ENCODE measurements at regions not wholly inside any gene's neighbourhood (a gene's known extent, or its start where the extent isn't known, plus 50 kb on each side); places are given as distances from the start of the nearest gene placed in this dataset.

GRCh38 chr5:107129051-107129450, 541.7 kb downstream of the EFNA5 start:
- no peak for DNase-seq

- no peak for DNase-seq
These were observed 542.9 kb downstream of the EFNA5 start for GRCh38 chr5:107127878-107128277.

GRCh38 chr5:107126341-107126740, 544.4 kb downstream of the EFNA5 start:
- no peak for DNase-seq

GRCh38 chr5:107124376-107124775, 546.4 kb downstream of the EFNA5 start:
- no peak for DNase-seq

GRCh38 chr5:107123014-107123413, 547.7 kb downstream of the EFNA5 start:
- no peak for DNase-seq

- DNase-seq: no peak
These were observed 548.8 kb downstream of the EFNA5 start for GRCh38 chr5:107121793-107122519.

GRCh38 chr5:107119656-107120055, 551.1 kb downstream of the EFNA5 start:
- DNase-seq: no peak

DNA sequence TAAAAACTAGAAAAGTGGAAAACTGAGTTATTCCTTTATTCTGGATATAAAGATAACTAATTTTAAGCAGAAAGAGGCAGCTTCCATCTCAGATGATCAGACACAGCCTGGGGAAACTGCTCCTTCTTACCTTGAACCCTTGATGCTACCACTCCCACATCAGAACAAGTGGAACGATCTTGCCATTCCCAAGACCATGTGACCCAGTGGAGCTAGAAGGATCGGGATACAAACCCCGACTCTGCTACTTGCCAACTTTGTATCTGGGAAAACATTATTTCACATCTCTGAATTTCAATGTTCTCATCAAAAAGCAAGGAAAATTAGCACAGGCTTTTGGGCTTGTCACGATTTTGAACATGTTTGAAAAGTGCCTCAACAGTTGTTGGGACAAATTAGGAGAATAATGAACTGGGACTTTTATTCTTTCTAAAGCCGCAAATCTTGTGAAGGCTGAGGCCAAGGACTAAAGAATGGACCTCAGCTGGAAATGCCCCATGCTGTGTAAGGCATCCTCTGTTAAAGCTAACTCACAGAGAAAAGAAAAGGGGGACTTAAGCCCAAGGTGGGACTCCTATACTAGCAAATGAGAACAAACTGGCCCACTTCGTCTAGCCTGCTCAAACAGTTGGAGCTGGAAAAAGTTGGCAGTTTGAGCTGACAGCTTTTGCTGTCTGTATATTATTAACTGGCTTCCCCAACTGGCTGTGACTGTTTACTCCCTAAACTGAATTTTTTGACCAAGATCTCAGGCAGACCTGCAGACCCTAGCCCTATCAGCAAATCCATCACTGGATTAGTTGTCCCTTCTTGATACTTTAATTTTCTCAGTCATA, 552.3 kb downstream of the EFNA5 start:
- no peak for DNase-seq

DNA sequence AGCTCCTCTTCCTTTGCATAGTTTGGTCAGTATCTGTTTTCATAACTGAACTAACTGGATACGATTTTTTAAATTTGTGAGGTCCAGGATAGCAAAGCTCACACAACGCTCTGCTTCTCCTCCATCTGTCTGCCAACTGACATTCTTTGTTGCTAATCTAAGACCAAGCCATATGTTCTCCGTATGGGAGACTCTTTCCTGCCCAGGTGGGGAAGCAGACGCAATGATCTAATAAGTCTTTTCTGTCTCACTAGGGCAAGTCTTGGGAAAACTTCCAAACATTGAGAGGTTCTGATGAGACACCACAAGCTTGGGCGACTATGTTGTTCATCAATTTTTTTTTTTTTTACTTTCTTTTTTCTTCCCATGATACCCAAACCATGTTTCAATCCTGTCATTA, 558.5 kb downstream of the EFNA5 start:
- no peak for DNase-seq

GRCh38 chr5:107104040-107104995, 566.4 kb downstream of the EFNA5 start:
- no peak for DNase-seq

- DNase-seq: no peak
These were observed 567.2 kb downstream of the EFNA5 start for GRCh38 chr5:107103522-107103921.

DNA sequence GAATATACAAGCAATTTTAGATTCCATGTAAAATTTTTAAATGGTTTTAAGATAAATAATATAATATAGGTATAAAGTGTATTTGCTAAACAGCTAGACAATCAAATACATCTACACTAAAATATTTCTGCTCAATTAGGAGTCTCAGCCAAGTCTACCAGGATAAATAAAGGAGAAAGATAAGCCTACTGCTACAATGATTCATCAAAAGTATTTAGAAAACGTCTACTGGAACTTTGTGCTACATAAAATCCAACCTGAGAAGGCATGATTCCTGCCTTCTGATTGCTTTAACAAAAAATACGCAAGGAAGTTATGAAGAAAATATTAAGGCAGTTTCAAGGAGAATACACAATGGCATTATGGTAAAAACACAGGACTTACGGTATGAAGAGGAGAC, 570.6 kb downstream of the EFNA5 start:
- no peak for DNase-seq

GRCh38 chr5:107099506-107099905, 571.2 kb downstream of the EFNA5 start:
- DNase-seq: no peak

DNA sequence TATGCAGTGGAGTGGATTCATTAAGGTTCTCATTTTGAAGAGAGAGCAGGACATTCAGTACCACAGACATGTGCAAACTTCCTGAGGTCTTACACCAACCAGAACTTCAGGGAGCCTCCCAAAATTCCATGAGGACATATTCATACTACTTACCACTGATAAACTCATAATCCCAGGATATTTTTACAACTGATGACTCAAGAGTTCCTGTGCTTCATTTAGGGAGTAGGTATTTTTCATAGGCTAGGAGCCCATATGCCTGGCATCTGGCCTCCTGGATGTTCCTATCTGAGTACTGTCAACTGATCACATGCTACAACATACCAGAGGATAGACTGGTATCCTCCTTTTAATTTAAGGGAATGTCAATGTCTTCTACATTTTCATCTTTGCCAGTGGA, 578.0 kb downstream of the EFNA5 start:
- no peak for DNase-seq

DNA sequence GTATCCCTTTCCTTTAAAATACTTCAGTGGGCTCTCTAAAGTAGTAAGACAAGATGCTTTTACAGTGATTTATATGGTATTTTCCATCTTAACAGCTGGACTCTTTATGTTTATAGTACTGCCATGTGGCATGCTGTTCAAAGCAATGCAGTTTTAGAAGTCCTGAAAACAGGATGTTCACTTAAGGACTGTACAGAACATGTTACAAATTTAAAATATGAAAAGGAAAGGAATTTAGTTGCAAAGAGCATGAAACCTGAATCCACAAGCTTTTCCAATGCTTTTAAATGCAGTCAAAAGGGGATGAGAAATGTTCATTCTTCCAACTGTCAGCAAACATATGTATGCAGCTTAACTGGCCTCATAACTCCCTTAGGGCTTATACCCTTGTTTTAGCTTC, 580.2 kb downstream of the EFNA5 start:
- no peak for DNase-seq

GRCh38 chr5:107088907-107089306, 581.8 kb downstream of the EFNA5 start:
- no peak for DNase-seq

DNA sequence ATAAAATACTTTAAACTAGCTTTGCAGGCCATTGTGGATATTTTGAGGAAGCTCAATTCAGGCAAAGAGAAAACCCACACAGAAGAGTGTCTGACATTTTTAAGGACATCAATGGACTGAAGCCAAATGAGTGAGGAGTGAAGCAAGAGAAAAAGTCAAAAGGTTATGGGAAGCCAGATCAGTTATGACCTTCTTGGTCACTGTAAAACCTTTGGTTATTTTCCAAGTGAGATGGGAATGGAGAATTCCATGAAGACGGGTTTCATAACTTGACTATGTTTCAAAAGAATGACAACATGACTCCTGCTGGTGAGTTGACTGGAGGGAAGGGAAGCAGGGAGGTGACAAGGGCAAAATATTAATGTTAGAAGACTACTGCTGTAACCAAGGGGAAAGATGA, 585.2 kb downstream of the EFNA5 start:
- DNase-seq: no peak

DNA sequence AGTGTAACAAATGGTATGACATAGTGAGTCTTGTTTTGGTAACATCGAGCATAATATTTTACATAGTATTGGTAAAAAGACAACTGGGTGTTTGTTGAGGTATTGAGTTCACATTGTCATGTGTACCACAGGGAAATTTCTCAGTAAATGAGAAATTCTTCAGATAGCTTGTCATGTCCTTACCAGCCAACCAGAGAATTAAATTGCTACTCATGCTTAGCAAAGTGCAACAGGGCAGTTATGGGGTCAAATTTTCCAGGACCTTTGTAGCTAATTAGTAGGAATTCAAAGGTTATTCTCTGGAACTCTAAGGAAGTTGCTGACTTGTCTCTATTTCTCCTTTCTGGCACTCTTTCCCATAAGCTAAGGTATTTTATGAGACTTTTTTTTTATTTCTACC, 595.7 kb downstream of the EFNA5 start:
- no peak for DNase-seq

- DNase-seq: no peak
These were observed 597.8 kb downstream of the EFNA5 start for GRCh38 chr5:107072967-107073366.

DNA sequence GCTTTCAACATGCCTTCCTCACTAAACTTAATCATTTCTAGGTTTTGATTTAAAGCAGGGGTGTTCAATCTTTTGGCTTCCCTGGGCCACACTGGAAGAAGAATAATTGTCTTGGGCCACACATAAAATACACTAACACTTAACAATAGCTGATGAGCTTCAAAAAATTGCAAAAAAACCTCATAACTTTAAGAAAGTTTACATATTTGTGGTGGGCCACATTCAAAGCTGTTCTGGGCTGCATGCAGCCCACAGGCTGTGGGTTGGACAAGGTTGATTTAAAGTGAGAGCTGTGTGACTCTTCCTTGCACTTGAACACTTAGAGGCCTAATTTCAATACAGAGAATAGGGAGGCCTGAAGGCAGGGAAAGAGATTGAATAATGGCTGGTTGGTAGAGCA, 598.3 kb downstream of the EFNA5 start:
- no peak for DNase-seq

- no peak for DNase-seq
These were observed 602.0 kb downstream of the EFNA5 start for GRCh38 chr5:107068782-107069181.

- no peak for DNase-seq
These were observed 603.3 kb downstream of the EFNA5 start for GRCh38 chr5:107067395-107067794.

DNA sequence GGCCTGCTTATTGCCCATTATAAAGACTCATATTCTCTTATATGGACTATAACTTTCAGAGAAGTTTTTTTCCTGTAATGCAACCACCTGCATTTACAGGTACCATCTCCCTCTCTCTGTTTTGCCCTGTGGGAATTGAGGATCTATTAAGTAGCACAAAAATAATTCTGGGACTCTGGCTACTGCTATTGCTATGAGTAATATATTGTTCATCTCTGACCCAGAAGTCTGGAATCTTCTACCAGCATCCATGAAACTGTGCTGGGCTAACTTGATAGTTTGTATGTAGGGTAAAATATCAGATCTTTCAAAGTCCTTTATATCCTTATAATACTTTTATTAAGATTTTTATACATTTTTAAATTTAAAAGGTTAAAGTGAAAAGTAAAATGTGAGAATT, 607.2 kb downstream of the EFNA5 start:
- DNase-seq: no peak

Measured in CD4-positive, alpha-beta T cell treated with Interferon alpha-2 for 1 hour (primary cell).